A549 (cell line): ENCODE measurements at regions not wholly inside any gene's neighbourhood (a gene's known extent, or its start where the extent isn't known, plus 50 kb on each side); places are given as distances from the start of the nearest gene placed in this dataset.

Experiments used
- BHLHE40 ChIP-seq: IDR thresholded peaks from 2 replicates; pipeline ENCODE4 v1.6.1; 2012; ENCODE audit warnings: low read depth, low read length, inconsistent platforms
- CBX8 ChIP-seq: fragments of 200-600 bp; sonication (generic); IDR thresholded peaks from 2 replicates; pipeline ENCODE4 v1.6.1; 2016
- CHD2 ChIP-seq: fragments of 150-350 bp; IDR thresholded peaks from 2 replicates; pipeline ENCODE4 v1.6.1; 2014; ENCODE audit warnings: low read length; ENCODE audit not compliant: partially characterized antibody
- MAX ChIP-seq: IDR thresholded peaks from 2 replicates; pipeline ENCODE4 v1.6.1; 2012
- NR3C1 ChIP-seq: fragments of >200 bp; sonication (Bioruptor Twin); formaldehyde crosslinking; IDR thresholded peaks from 3 replicates; pipeline ENCODE4 v1.6.1; 2017
- PHF8 ChIP-seq: fragments of 200-600 bp; sonication (generic); IDR thresholded peaks from 2 replicates; pipeline ENCODE4 v1.6.1; 2016; ENCODE audit warnings: low read depth, mild to moderate bottlenecking, antibody characterized with exemption, moderate library complexity, borderline replicate concordance
- POLR2A ChIP-seq: IDR thresholded peaks from 2 replicates; pipeline ENCODE4 v1.6.1; 2012; ENCODE audit warnings: mild to moderate bottlenecking, low read length
- POLR2AphosphoS2 ChIP-seq: conservative IDR thresholded peaks from 2 replicates; pipeline ENCODE4 v1.6.1; 2012; ENCODE audit warnings: low read length, improper control_type of control experiment, inconsistent platforms
- RAD21 ChIP-seq, 2 experiments: fragments of >200 bp in 1 of 2; sonication (Bioruptor Twin) in 1 of 2; formaldehyde crosslinking in 1 of 2; IDR thresholded peaks in 1 of 2; conservative IDR thresholded peaks in 1 of 2; 2 replicates in 1 of 2; 3 replicates in 1 of 2; pipeline ENCODE4 v1.6.1; 2012 to 2018; ENCODE audit warnings: inconsistent platforms in 1 of 2
- TF ChIP-seq, protein P1 (sequence below): fragments of >200 bp; sonication (Bioruptor Twin); formaldehyde crosslinking; IDR thresholded peaks from 3 replicates; pipeline ENCODE4 v1.5.1; 2016

DNA sequence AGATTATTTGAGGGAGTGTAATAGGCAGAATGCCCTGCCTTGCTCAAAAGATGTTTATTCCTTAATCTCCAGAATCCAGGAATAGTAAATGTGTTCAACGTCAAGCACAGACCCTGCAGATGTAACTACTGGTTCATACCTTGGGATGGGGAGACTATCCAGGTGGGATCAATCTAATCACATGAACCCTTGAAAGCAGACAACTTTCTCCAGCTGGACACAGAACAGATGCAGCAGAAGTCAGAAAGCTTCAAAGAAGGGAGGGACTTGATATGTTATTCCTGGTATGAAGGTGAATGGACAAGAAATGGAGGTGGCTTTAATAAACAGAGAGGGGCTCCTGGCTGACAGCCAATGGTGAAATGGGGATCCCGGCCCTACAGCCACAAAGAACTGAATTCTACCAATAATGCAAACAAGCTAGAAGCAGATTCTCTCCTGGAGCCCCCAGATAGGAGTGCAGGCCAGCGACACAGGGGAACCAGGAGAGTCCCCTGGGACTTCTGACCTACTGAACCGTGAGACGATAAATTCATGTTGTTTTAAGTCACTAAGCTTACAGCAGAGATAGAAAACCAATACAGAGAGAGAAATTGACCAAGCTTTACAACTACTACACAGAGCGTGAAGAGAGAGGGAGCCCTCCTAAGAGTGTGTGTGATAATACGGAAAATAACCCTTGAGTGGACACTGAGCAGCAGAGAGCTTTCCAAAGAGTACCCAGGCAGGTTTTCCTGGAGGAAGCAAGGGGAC is 133.5 kb upstream of the TMEM132C start:
- TF ChIP-seq, protein P1, sequence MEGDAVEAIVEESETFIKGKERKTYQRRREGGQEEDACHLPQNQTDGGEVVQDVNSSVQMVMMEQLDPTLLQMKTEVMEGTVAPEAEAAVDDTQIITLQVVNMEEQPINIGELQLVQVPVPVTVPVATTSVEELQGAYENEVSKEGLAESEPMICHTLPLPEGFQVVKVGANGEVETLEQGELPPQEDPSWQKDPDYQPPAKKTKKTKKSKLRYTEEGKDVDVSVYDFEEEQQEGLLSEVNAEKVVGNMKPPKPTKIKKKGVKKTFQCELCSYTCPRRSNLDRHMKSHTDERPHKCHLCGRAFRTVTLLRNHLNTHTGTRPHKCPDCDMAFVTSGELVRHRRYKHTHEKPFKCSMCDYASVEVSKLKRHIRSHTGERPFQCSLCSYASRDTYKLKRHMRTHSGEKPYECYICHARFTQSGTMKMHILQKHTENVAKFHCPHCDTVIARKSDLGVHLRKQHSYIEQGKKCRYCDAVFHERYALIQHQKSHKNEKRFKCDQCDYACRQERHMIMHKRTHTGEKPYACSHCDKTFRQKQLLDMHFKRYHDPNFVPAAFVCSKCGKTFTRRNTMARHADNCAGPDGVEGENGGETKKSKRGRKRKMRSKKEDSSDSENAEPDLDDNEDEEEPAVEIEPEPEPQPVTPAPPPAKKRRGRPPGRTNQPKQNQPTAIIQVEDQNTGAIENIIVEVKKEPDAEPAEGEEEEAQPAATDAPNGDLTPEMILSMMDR = no peak
- TF ChIP-seq POLR2AphosphoS2 (no peak), PHF8 (no peak), CBX8 (no peak), MAX (no peak), POLR2A (no peak), BHLHE40 (no peak), CHD2 (no peak), NR3C1 (no peak), RAD21 (conservative IDR thresholded peaks at IDR 0.05 in 1 of 2, IDR thresholded peaks at IDR 0.05 in 1 of 2) (no peak)
